H9 (cell line): ENCODE measurements at regions not wholly inside any gene's neighbourhood (a gene's known extent, or its start where the extent isn't known, plus 50 kb on each side); places are given as distances from the start of the nearest gene placed in this dataset.

Experiments used
- DNase-seq: peaks from one replicate; pipeline ENCODE4 v3.0.0-alpha.2; 2017
- H2AFZ ChIP-seq: one replicate; pipeline ENCODE4 v1.6.1; 2013; ENCODE audit warnings: mild to moderate bottlenecking, low read length, control low read depth, moderate library complexity
- H2AK5ac ChIP-seq: 2 replicates; pipeline ENCODE4 v1.6.1; 2013; ENCODE audit warnings: low read length, control low read depth, mixed read lengths; ENCODE audit not compliant: insufficient read length
- H2BK120ac ChIP-seq: one replicate; pipeline ENCODE4 v1.6.1; 2013; ENCODE audit warnings: low read depth, mild to moderate bottlenecking, low read length, control low read depth, inconsistent platforms; ENCODE audit not compliant: poor library complexity, severe bottlenecking
- H2BK12ac ChIP-seq: 2 replicates; pipeline ENCODE4 v1.6.1; 2013; ENCODE audit warnings: low read length, control low read depth, mixed read lengths, low read depth; ENCODE audit not compliant: insufficient read length
- H2BK15ac ChIP-seq: 2 replicates; pipeline ENCODE4 v1.6.1; 2013; ENCODE audit warnings: low read depth, low read length, control low read depth
- H2BK20ac ChIP-seq: one replicate; pipeline ENCODE4 v1.6.1; 2013; ENCODE audit warnings: low read depth, mild to moderate bottlenecking, low read length, control low read depth, inconsistent platforms; ENCODE audit not compliant: poor library complexity, severe bottlenecking
- H2BK5ac ChIP-seq: 2 replicates; pipeline ENCODE4 v1.6.1; 2013; ENCODE audit warnings: low read length, control low read depth, mixed read lengths; ENCODE audit not compliant: insufficient read length
- H3K14ac ChIP-seq: 2 replicates; pipeline ENCODE4 v1.6.1; 2013; ENCODE audit warnings: low read length, control low read depth; ENCODE audit not compliant: insufficient read depth
- H3K18ac ChIP-seq: 2 replicates; pipeline ENCODE4 v1.6.1; 2013; ENCODE audit warnings: low read depth, mild to moderate bottlenecking, mixed read lengths, low read length, control low read depth; ENCODE audit not compliant: insufficient read length
- H3K23ac ChIP-seq: 2 replicates; pipeline ENCODE4 v1.6.1; 2013; ENCODE audit warnings: low read length, control low read depth, mixed read lengths, low read depth; ENCODE audit not compliant: insufficient read length
- H3K23me2 ChIP-seq: 2 replicates; pipeline ENCODE4 v1.6.1; 2013; ENCODE audit warnings: low read depth, mild to moderate bottlenecking, mixed read lengths, low read length, control low read depth; ENCODE audit not compliant: insufficient read length, poor library complexity, severe bottlenecking
- H3K27ac ChIP-seq: 2 replicates; pipeline ENCODE4 v1.5.1; 2013; ENCODE audit warnings: low read length, control low read depth, mixed read lengths, low read depth; ENCODE audit not compliant: insufficient read length
- H3K27me3 ChIP-seq: 2 replicates; pipeline ENCODE4 v1.6.1; 2013; ENCODE audit warnings: low read length, control low read depth, inconsistent platforms; ENCODE audit not compliant: insufficient read depth
- H3K4ac ChIP-seq: 2 replicates; pipeline ENCODE4 v1.6.1; 2013; ENCODE audit warnings: low read depth, mild to moderate bottlenecking, control low read depth, inconsistent platforms, low read length, moderate library complexity
- H3K4me1 ChIP-seq: 2 replicates; pipeline ENCODE4 v1.6.1; 2013; ENCODE audit warnings: low read length, control low read depth, inconsistent platforms; ENCODE audit not compliant: insufficient read depth
- H3K4me2 ChIP-seq: 2 replicates; pipeline ENCODE4 v1.6.1; 2013; ENCODE audit warnings: low read length, control low read depth, mixed read lengths; ENCODE audit not compliant: insufficient read length, insufficient read depth
- H3K56ac ChIP-seq: 2 replicates; pipeline ENCODE4 v1.6.1; 2013; ENCODE audit warnings: low read depth, mild to moderate bottlenecking, mixed read lengths, low read length, control low read depth; ENCODE audit not compliant: insufficient read length
- H3K79me1 ChIP-seq: 2 replicates; pipeline ENCODE4 v1.6.1; 2013; ENCODE audit warnings: low read depth, mild to moderate bottlenecking, moderate library complexity, low read length, control low read depth, inconsistent platforms; ENCODE audit not compliant: insufficient read depth, poor library complexity, severe bottlenecking
- H3K79me2 ChIP-seq: 2 replicates; pipeline ENCODE4 v1.6.1; 2013; ENCODE audit warnings: low read length, control low read depth, inconsistent platforms; ENCODE audit not compliant: insufficient read depth
- H3K9ac ChIP-seq: 2 replicates; pipeline ENCODE4 v1.6.1; 2013; ENCODE audit warnings: low read length, control low read depth, mixed read lengths; ENCODE audit not compliant: insufficient read length; ENCODE audit errors: extremely low read depth
- H3K9me3 ChIP-seq: one replicate; pipeline ENCODE4 v1.6.1; 2013; ENCODE audit warnings: low read depth, low read length, inconsistent platforms; ENCODE audit not compliant: control insufficient read depth
- H3T11ph ChIP-seq: one replicate; pipeline ENCODE4 v1.6.1; 2013; ENCODE audit warnings: mild to moderate bottlenecking, low read length, control low read depth, inconsistent platforms
- H4K20me1 ChIP-seq: one replicate; pipeline ENCODE4 v1.6.1; 2013; ENCODE audit not compliant: control insufficient read depth, insufficient read length, insufficient read depth
- H4K5ac ChIP-seq: 2 replicates; pipeline ENCODE4 v1.6.1; 2013; ENCODE audit warnings: low read depth, mild to moderate bottlenecking, mixed read lengths, low read length, control low read depth; ENCODE audit not compliant: insufficient read length
- H4K8ac ChIP-seq: replicated peaks from 2 replicates; pipeline ENCODE4 v1.6.1; 2013; ENCODE audit warnings: low read length, control low read depth, mixed read lengths, low read depth; ENCODE audit not compliant: insufficient read length
- H4K91ac ChIP-seq: 2 replicates; pipeline ENCODE4 v1.6.1; 2013; ENCODE audit warnings: low read depth, mild to moderate bottlenecking, moderate library complexity, mixed read lengths, low read length, control low read depth; ENCODE audit not compliant: insufficient read length
- H3K27ac Mint-ChIP-seq, 3 experiments: 2 replicates in 2 of 3; 3 replicates in 1 of 3; pipeline ENCODE4 v1.8.0; 2020 to 2021; ENCODE audit warnings: mixed read lengths in 3 of 3, mild to moderate bottlenecking in 1 of 3, moderate library complexity in 1 of 3
- H3K27me3 Mint-ChIP-seq: 2 replicates; pipeline ENCODE4 v1.8.0; 2021; ENCODE audit warnings: low read depth, mild to moderate bottlenecking, moderate library complexity, mixed read lengths
- H3K36me3 Mint-ChIP-seq, 3 experiments: 2 replicates in 2 of 3; 3 replicates in 1 of 3; pipeline ENCODE4 v1.8.0; 2020 to 2021; ENCODE audit warnings: low read depth in 3 of 3, mixed read lengths in 3 of 3; ENCODE audit not compliant: insufficient read depth in 1 of 3
- H3K4me1 Mint-ChIP-seq, 2 experiments: 2 replicates each; pipeline ENCODE4 v1.8.0; 2020; ENCODE audit warnings: mixed read lengths in 2 of 2
- H3K4me3 Mint-ChIP-seq, 2 experiments: 2 replicates in 1 of 2; 3 replicates in 1 of 2; pipeline ENCODE4 v1.8.0; 2020 to 2021; ENCODE audit warnings: mild to moderate bottlenecking in 2 of 2, mixed read lengths in 2 of 2, moderate library complexity in 1 of 2
- H3K9me3 Mint-ChIP-seq, 2 experiments: 2 replicates in 1 of 2; 3 replicates in 1 of 2; pipeline ENCODE4 v1.8.0; 2020; ENCODE audit warnings: mild to moderate bottlenecking in 2 of 2, mixed read lengths in 2 of 2, moderate library complexity in 1 of 2
- CTCF ChIP-seq: fragments of 200-600 bp; sonication (generic); conservative IDR thresholded peaks from 3 replicates; pipeline ENCODE4 v1.8.0; 2021; ENCODE audit warnings: antibody characterized with exemption, mild to moderate bottlenecking
- WGBS: extraction: QIAGEN DNeasy Blood & Tissue Kit; methylation state at CpG from one replicate; pipeline ENCODE4 v1.1.7; 2013; ENCODE audit warnings: missing lambda C conversion rate, low lambda C conversion rate, mixed read lengths; ENCODE audit not compliant: insufficient read length; ENCODE audit errors: extremely low coverage; 5-methylcytosine and 5-hydroxymethylcytosine counted together

GRCh38 chr2:126172631-126173184, 483.2 kb upstream of the GYPC start:
- Mint-ChIP-seq H3K9me3 (no peaks in the 10 kb centered on the region), H3K4me1 (no peaks in the 10 kb centered on the region), H3K27me3 (no peaks in the 10 kb centered on the region), H3K36me3 (no peaks in the 10 kb centered on the region), H3K4me3 (no peak overlapping the region), H3K27ac (no peak overlapping the region)
- H2BK5ac ChIP-seq: no peak overlapping the region
- no peak overlapping the region for H3K56ac ChIP-seq
- H3K4ac ChIP-seq: no peak overlapping the region
- H3T11ph ChIP-seq: no peak overlapping the region
- H3K23ac ChIP-seq: no peak overlapping the region
- H3K27ac ChIP-seq: no peak overlapping the region
- no peak overlapping the region for H4K5ac ChIP-seq
- no CpG with 5 or more reads among the region's 6 CpGs for WGBS
- H3K79me2 ChIP-seq: no peaks in the 10 kb centered on the region
- no peak overlapping the region for H4K91ac ChIP-seq
- H2BK12ac ChIP-seq: no peak overlapping the region
- H3K14ac ChIP-seq: no peak overlapping the region
- DNase-seq: no peak
- no peak overlapping the region for H2AK5ac ChIP-seq
- TF ChIP-seq CTCF: no peak; the same call in 2 of the 3 replicates
- no peaks in the 10 kb centered on the region for H3K79me1 ChIP-seq
- no peaks in the 10 kb centered on the region for H3K27me3 ChIP-seq
- no peak overlapping the region for H3K18ac ChIP-seq
- no peaks in the 10 kb centered on the region for H3K4me1 ChIP-seq
- H3K9ac ChIP-seq: no peak overlapping the region
- H2BK15ac ChIP-seq: no peak overlapping the region
- H4K8ac ChIP-seq: no peak overlapping the region
- no peak overlapping the region for H2AFZ ChIP-seq
- no peak overlapping the region for H3K4me2 ChIP-seq
- H2BK20ac ChIP-seq: no peak overlapping the region
- no peaks in the 10 kb centered on the region for H4K20me1 ChIP-seq
- no peaks in the 10 kb centered on the region for H3K9me3 ChIP-seq
- H2BK120ac ChIP-seq: no peak overlapping the region
- no peaks in the 10 kb centered on the region for H3K23me2 ChIP-seq
